HG03521 (cell line): ENCODE measurements at regions not wholly inside any gene's neighbourhood (a gene's known extent, or its start where the extent isn't known, plus 50 kb on each side); places are given as distances from the start of the nearest gene placed in this dataset.

Experiments
- ATAC-seq: cut with Tn5 transposase; IDR thresholded peaks from one replicate; pipeline ENCODE4 v1.9.1; 2021; ENCODE audit warnings: mild to moderate bottlenecking, moderate library complexity; ENCODE audit not compliant: unreplicated experiment

DNA sequence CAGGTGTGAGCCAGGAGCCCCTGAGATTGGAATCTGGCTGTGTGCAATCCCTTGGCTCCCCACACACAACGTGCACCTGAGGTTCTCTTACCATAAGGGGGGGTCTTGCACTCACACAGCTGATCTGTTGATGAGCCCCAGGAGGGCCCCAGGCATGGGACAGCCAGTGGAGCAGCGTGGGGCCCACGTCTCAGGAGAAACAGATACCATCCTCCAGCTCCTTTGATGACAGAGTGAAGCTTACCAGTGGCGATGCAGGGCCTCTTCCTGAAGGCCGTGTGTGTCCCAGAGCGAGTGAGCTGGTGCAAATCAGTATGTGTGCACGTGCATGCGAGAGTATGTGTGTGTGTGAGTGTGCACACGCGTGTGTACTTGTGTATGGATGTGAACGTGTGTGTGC lies 287.4 kb downstream of the IRX1 start:
- ATAC-seq = no peak

DNA sequence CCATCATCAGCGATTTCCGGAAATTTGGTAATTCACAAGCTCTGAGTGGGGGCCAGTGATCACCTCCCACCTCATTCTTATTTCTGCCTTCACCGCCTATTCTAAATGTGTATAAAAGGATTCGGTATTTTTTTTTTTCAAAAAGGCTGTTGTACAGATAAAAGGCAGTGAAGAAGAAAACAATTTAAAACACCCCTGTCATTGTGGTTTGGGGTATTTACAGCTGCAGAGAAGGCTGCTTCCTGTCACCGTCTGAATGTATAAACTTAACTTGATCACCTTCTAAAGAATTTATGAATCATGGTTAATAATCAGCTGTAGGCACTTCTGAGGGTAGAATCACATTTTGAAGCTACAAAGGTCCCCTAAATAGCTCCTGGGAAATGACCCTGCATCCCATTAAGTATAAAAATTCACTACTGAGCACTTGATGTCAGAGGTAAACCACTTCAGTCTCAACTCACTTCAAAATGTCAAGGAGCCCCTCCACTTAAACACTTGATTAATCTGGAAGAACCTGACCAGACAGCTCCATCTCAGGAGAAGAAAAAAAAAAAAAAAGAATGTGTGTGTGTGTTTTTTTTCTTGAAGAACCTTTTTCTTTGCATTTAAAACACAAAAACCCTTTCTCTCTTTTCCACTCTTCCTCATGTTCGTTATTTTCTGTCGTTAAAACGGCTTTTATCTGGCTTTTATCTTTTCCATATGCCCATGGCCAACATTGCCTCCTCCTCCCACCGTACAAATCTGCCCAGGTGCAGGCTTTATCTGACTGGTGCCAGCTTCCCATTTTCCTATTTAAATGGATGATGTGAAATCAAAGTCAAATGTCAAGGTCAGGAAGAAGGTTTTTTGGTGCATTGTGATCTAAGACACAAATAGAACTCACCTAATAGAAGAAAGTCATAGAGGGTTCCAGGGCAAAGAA lies 291.2 kb downstream of the IRX1 start:
- no peak for ATAC-seq

GRCh38 chr5:3888310-3888709 lies 292.7 kb downstream of the IRX1 start:
- no peak for ATAC-seq

GRCh38 chr5:3889412-3890142 lies 293.9 kb downstream of the IRX1 start:
- no peak for ATAC-seq

GRCh38 chr5:3891113-3891512 lies 295.5 kb downstream of the IRX1 start:
- no peak for ATAC-seq

DNA sequence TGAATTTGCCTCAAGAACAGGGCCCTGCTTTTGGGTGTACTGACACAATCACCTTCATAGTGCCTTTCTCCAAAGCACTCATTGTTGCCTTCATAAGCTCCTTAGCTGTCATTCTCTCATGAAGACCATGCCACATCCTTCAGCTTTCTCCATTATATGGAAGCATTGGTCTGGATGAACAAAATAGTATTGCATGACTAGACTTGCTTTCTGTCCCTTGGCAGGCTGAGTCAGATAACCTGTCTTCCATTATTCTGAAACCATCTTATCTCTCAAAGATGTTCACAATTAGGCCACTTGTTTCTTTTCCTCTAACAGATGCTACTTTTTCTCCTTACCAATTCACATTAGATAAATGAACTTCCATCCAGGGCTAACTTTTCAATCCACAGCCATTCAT lies 297.9 kb downstream of the IRX1 start:
- ATAC-seq = no peak

DNA sequence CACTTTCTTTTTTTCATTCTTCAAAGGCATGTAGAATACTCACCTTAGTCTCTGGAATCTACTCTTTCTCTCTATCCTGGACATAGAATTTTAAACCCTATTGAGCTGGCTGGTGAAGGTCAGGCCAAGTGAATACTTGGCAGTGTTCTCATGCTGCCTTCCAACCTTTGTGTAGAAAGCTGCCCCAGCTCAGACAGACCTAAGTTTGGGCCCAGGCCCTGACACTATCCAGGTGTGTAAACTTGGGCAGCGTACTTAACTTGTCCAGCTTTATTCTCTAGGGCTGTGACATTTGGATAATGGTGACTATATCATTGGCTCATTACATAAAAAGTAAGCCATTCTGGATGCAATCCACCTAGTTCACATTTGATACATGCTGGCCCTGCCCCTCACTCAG lies 298.3 kb downstream of the IRX1 start:
- no peak for ATAC-seq

- no peak for ATAC-seq
Measured at GRCh38 chr5:3896098-3896497, 300.5 kb downstream of the IRX1 start.

DNA sequence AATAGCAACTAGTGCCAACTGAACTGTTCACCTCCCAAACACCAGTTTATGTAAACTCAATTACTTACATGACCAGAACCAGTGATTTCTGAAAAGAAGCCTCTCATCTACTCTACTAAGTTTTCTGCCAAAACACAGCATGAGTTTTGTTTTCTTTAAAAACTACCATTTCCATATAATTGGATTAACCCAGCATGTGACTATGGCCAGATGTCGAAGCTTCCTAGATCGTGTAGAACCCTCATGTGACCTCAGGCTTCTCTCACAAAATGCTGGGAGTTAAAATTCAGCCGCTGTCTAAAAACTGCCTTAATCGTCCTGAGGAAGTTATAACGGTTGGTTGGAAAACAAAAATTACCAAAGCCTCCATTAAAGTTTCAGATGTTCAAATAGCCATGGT lies 303.5 kb downstream of the IRX1 start:
- no peak for ATAC-seq

DNA sequence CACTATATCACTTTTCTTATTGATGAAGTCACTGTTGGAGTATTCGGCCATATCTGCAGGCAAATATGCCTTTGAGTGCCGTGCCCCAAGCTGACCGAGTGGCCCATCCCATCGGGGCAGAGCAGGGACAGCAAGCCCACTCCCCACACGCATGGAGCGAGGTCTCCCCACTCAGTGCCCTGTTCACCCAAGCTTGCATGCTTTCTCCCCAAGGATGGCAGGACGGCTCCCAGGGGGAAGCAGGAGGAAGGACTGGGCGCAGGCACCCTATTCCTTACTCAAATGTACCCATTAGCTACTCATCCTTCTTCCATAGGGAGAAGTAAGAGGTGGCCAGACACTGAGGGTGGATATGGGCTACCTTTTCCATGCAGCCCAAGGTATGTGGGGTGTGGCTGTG lies 309.0 kb downstream of the IRX1 start:
- ATAC-seq = no peak

DNA sequence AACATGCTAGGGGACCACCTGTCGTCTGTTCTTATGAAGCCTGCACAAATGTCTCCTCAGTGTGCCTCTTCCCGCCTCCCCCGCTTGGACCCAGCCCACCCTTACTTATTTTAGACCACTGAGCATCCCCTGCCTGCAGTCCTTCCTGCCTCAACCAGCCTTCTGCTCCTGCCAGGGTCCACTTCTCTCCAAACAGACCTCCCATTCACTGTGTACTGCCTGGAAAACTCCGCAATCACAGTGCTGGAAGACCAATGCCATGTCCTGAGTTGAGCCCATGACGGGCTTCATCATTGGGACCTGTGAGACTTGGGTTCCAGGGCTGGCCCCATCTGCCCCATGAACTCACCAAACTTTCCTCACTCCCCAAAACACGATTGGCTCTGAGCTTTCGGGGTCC lies 309.4 kb downstream of the IRX1 start:
- no peak for ATAC-seq

DNA sequence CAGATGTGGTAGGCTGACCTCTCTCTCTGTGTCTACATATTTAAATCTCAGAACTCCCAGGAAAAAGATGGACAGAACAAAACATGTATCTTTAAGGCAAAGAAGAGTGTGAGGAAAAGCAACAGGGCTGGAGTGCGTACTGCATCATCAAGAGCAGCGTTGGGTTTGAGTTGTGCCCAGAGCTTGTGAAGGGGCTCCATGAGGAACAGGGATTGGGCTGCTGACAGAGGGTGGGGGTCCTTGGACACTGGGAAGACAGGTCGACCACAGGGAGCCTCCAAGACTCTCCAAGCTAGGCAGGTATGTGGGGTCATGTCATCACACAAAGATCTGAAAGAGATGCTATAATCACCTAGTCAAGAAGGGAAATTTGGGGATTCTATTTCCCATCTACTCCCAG lies 309.9 kb downstream of the IRX1 start:
- no peak for ATAC-seq

DNA sequence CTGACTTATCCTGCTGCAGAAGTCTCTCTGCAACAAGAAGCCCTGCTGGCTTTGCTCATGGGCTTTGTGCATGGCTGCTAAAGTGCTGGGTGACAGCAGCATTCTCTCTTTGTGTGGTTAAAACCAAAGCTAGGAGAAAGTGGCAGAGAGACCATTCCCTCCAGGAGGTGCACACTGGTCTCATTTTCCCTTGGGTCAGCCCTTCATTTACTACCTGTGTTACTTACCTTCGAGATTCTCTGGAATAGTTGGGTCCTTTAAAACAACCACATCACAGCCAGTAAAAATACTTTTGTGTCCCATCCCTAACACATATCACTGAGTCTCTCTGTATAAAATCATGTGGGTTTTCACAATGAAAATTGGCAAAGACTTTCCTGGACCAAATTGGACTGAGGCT lies 315.5 kb downstream of the IRX1 start:
- no peak for ATAC-seq

GRCh38 chr5:3911773-3912172 lies 316.1 kb downstream of the IRX1 start:
- ATAC-seq = no peak

DNA sequence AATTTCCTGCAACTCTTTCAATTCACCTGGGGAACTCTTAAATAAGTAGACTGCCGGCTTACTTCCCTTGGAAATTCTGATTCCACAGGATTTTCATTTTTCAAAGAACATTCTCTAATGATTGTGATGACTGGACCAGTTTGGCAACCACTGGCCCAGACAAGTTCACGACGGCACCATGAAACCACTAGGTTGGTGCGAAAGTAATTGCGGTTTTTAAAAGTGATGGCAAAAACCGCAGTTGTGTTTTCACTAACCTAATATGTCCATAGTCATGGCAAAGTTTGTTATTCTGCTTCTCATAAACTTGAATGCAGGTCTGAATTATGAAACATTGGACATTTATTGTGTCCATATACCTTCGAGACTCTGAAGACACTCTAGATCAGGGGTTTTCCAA lies 317.2 kb downstream of the IRX1 start:
- no peak for ATAC-seq

GRCh38 chr5:3913279-3913678 lies 317.6 kb downstream of the IRX1 start:
- ATAC-seq = no peak

GRCh38 chr5:3925022-3925421 lies 329.4 kb downstream of the IRX1 start:
- no peak for ATAC-seq

DNA sequence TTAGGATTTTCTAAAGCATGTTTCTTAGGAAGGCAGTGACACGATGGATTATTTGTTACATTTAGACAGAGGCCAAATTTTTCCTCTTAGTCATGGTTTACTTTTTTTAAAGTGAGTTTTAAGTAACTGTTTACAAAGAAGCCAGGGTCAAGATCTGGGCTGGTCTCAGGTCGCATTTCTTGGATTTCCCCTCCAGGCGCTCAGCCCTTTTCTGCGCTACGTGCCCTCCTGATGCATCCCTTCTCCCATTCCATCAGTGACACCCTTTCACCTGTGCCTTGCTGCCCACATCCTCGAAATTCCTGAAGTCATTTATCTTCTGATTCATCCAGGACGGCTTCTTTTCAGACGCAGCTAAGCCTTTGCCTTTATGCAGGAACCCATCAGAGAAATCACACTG lies 330.3 kb downstream of the IRX1 start:
- no peak for ATAC-seq

GRCh38 chr5:3929799-3930198 lies 334.2 kb downstream of the IRX1 start:
- ATAC-seq = no peak

DNA sequence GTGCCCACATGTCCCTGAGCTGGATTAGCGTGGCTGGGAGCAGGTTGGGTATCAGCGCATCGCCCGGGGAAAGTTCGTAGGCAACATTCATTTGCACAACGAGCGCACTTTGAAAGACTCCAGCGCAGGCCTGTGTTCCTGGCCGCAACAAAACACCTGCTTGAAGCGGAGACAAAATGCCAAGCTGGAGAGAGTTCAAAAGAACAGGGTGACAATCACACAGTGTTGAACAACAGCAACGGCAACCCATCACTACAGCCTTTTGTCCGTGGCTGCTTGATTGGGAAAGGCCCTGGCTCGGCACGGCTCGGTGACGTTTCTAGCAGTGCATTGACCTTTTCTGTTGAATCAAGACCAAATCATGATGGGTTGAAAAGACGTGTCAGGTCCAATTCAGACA lies 336.3 kb downstream of the IRX1 start:
- ATAC-seq = no peak

DNA sequence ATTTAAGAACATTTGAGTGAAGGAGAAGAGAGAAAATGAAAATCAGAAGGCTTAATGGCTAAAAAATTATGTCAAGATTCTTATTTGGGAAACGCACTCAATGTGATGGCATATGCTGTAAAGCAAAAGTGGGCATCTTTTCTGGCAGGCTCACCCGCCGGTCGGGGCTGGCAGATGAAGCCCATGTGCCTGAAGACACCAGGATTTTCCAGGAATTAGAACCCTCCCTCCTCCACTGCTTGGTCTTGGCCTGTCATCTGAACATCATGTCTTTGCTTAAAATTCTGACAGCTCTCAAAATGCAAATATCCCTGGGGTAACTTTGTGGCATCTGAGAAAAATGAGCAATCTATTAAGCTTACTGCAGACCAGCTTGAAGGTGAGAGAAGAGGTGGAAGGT lies 337.9 kb downstream of the IRX1 start:
- ATAC-seq = no peak

- no peak for ATAC-seq
Measured at GRCh38 chr5:3933966-3934365, 338.3 kb downstream of the IRX1 start.
